ENCODE measurements at regions not wholly inside any gene's neighbourhood (a gene's known extent, or its start where the extent isn't known, plus 50 kb on each side); places are given as distances from the start of the nearest gene placed in this dataset.

GRCh38 chrX:13502590-13502989, 66.8 kb upstream of the EGFL6 start:
- Histone ChIP-seq H3K27me3 (no peaks in the 10 kb centered on the region), H3K4me1 (no peaks in the 10 kb centered on the region), H3K4me3 (ENCODE audit: low read depth, low read length) (no peak overlapping the region), H3K36me3 (no peaks in the 10 kb centered on the region), H3K9me3 (no peaks in the 10 kb centered on the region)
- TF ChIP-seq CTCF (IDR thresholded peaks at IDR 0.05; ENCODE audit: low read depth, low read length), result no peak
- no peak for DNase-seq

DNA sequence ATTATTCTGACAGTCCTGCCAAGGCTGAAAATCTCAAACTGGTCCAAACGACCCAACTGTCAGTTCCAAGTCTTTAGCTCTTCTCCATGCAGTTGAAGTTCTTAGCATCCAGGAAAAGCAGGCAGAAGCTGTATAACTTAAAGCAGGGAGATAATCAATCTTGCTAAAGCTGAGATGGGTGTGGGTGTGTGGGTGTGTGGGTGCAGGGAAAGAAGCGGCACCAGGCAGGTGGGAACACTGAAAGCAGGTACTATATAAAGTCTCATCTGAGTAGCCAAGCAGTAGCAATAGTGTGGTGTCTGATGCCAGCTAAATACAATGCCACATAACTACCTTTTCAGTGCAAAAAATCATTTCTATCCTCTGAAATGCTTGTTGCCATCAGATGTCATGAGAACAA, 69.7 kb upstream of the EGFL6 start:
- Histone ChIP-seq H3K27me3 (no peaks in the 10 kb centered on the region), H3K36me3 (no peaks in the 10 kb centered on the region), H3K9me3 (no peaks in the 10 kb centered on the region), H3K4me1 (no peaks in the 10 kb centered on the region), H3K4me3 (ENCODE audit: low read depth, low read length) (no peak overlapping the region)
- TF ChIP-seq CTCF (IDR thresholded peaks at IDR 0.05; ENCODE audit: low read depth, low read length), result no peak
- DNase-seq, result no peak

DNA sequence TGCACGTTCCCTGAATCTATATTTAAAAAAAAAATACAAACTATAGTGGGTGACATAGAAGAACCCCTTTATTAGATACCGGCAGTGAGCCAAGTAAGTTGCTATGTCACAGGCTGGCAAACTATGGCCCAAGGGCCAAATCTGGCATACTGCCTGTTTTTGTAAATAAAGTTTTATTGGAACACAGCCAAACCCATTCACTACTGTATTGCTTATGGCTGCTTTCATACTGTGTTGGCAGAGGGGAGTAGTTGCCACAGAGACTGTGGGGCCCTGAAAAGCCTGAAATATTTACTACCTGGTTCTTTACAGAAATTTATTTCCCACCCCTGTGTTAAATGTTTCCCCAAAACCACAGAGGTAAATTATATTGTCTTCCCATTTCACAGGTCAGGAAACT, 71.2 kb upstream of the EGFL6 start:
- Histone ChIP-seq H3K4me3 (ENCODE audit: low read depth, low read length) (no peak overlapping the region), H3K36me3 (no peaks in the 10 kb centered on the region), H3K9me3 (no peaks in the 10 kb centered on the region), H3K4me1 (no peaks in the 10 kb centered on the region), H3K27me3 (no peaks in the 10 kb centered on the region)
- TF ChIP-seq CTCF (IDR thresholded peaks at IDR 0.05; ENCODE audit: low read depth, low read length), result no peak
- DNase-seq, result no peak

DNA sequence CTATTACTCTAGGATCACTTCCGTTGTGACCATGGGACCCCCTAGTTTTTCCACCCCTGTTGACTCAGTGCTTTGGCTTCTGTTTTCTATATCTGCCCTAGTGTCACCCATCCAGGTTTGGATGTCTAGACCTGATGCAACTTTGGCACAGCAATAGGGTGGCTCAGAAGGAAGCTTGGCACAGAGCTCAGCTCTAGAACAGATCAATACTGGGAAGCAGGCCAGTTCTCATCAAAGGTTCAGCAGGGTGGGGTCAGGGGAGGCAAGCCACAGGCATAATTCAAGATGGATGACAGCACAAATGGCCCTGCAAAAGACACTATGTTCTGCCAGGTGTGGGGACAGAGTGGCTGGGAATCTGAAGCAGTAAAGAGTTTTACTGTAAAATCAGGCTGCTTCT, 74.2 kb upstream of the EGFL6 start:
- Histone ChIP-seq H3K36me3 (no peaks in the 10 kb centered on the region), H3K4me3 (ENCODE audit: low read depth, low read length) (no peak overlapping the region), H3K9me3 (no peaks in the 10 kb centered on the region), H3K4me1 (no peaks in the 10 kb centered on the region), H3K27me3 (no peaks in the 10 kb centered on the region)
- no peak for DNase-seq
- no peak for TF ChIP-seq CTCF (IDR thresholded peaks at IDR 0.05; ENCODE audit: low read depth, low read length)

DNA sequence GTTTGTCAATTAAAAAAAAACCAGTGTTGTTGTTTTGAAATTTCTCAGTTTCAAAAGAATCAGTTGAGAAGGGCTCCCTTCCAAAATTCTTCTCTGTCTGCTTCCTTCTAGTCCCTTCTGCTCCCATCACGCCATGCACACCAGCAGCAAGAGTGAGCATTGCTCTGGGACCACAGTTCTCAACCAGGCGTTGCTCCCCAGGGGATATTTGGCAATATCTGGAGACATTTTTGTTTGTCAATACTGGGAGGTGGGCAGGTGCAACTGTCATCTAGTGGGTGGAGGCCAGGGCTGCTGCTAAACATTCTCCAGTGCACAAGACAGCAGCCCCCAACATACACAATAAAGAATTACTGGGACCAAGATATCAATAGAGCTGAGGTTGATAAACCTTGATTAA, 74.8 kb upstream of the EGFL6 start:
- H3K4me3 ChIP-seq (ENCODE audit: low read depth, low read length), result no peak overlapping the region
- no peaks in the 10 kb centered on the region for H3K36me3 ChIP-seq
- no peak for DNase-seq

GRCh38 chrX:13493659-13494058, 75.7 kb upstream of the EGFL6 start:
- no peak overlapping the region for H3K4me3 ChIP-seq (ENCODE audit: low read depth, low read length)
- no peaks in the 10 kb centered on the region for H3K4me1 ChIP-seq
- no peak for DNase-seq
- H3K27me3 ChIP-seq, result no peaks in the 10 kb centered on the region
- no peak for TF ChIP-seq CTCF (IDR thresholded peaks at IDR 0.05; ENCODE audit: low read depth, low read length)
- H3K36me3 ChIP-seq, result no peaks in the 10 kb centered on the region
- H3K9me3 ChIP-seq, result no peaks in the 10 kb centered on the region

More for the DNA sequence above, 74.8 kb upstream of the EGFL6 start:
- Histone ChIP-seq H3K4me1 (no peaks in the 10 kb centered on the region), H3K27me3 (no peaks in the 10 kb centered on the region), H3K9me3 (no peaks in the 10 kb centered on the region)
- TF ChIP-seq CTCF (IDR thresholded peaks at IDR 0.05; ENCODE audit: low read depth, low read length), result no peak
